SU-DHL-6 (cell line): ENCODE measurements at regions not wholly inside any gene's neighbourhood (a gene's known extent, or its start where the extent isn't known, plus 50 kb on each side); places are given as distances from the start of the nearest gene placed in this dataset.

Experiments used
- H2AFZ ChIP-seq: fragments of 200-600 bp; sonication (generic); 2 replicates; pipeline ENCODE4 v1.6.1; 2014; ENCODE audit warnings: low read depth, mild to moderate bottlenecking, moderate library complexity, mixed read lengths, antibody characterized with exemption, low read length; ENCODE audit not compliant: severe bottlenecking
- H3F3A ChIP-seq: fragments of 200-600 bp; shearing (Covaris generic); 2 replicates; pipeline ENCODE4 v1.6.0; 2016; ENCODE audit warnings: antibody characterized with exemption, mild to moderate bottlenecking; ENCODE audit not compliant: insufficient read depth
- H3K27ac ChIP-seq: fragments of 200-600 bp; sonication (generic); 2 replicates; pipeline ENCODE4 v1.5.1; 2016; ENCODE audit warnings: low read depth, mild to moderate bottlenecking, low read length, moderate library complexity, mixed read lengths
- H3K27me3 ChIP-seq: fragments of 200-600 bp; sonication (generic), shearing (Covaris generic); 2 replicates; pipeline ENCODE4 v1.6.0; 2014; ENCODE audit warnings: mild to moderate bottlenecking, low read length
- H3K36me3 ChIP-seq: fragments of 200-600 bp; sonication (generic); 2 replicates; pipeline ENCODE4 v1.6.1; 2014; ENCODE audit warnings: mild to moderate bottlenecking, low read length, mixed read lengths
- H3K4me2 ChIP-seq: fragments of 300-600, 200-600 bp; shearing (Covaris generic), sonication (generic); 2 replicates; pipeline ENCODE4 v1.6.0; 2014; ENCODE audit warnings: low read length, low read depth, mild to moderate bottlenecking; ENCODE audit not compliant: poor library complexity, severe bottlenecking
- H3K4me3 ChIP-seq: fragments of 200-600 bp; sonication (generic); 2 replicates; pipeline ENCODE4 v1.5.1; 2014; ENCODE audit warnings: antibody characterized with exemption, low read length, mild to moderate bottlenecking, mixed read lengths; ENCODE audit not compliant: insufficient read depth, poor library complexity, severe bottlenecking
- H3K79me2 ChIP-seq: fragments of 200-600 bp; sonication (generic); 2 replicates; pipeline ENCODE4 v1.6.1; 2014; ENCODE audit warnings: mild to moderate bottlenecking, low read length, moderate library complexity; ENCODE audit not compliant: insufficient read depth
- H3K9ac ChIP-seq: fragments of 200-600 bp; sonication (generic); 2 replicates; pipeline ENCODE4 v1.7.0; 2014; ENCODE audit warnings: mild to moderate bottlenecking, low read length
- H3K9me2 ChIP-seq: fragments of 200-600 bp; sonication (generic); replicated peaks from 2 replicates; pipeline ENCODE4 v1.6.1; 2014; ENCODE audit warnings: low read length; ENCODE audit not compliant: insufficient read depth
- H3K9me3 ChIP-seq: fragments of 200-600 bp; sonication (generic); 2 replicates; pipeline ENCODE4 v1.6.1; 2014; ENCODE audit warnings: low read length, mixed read lengths; ENCODE audit not compliant: insufficient read depth
- H4K20me1 ChIP-seq: fragments of 200-600 bp; sonication (generic); 2 replicates; pipeline ENCODE4 v1.6.1; 2014; ENCODE audit warnings: low read depth, mild to moderate bottlenecking, antibody characterized with exemption, low read length, moderate library complexity, mixed read lengths
- EZH2phosphoT487 ChIP-seq: fragments of 200-600 bp; sonication (generic), shearing (Covaris generic); conservative IDR thresholded peaks from 2 replicates; pipeline ENCODE4 v1.6.1; 2018; ENCODE audit warnings: mild to moderate bottlenecking, antibody characterized with exemption, low read length, moderate library complexity, mixed read lengths
- TF ChIP-seq, protein P1 (sequence below): fragments of 200-600 bp; sonication (generic); IDR thresholded peaks from one replicate; pipeline ENCODE4 v1.5.1; 2017; ENCODE audit warnings: antibody characterized with exemption, mild to moderate bottlenecking, low read length, moderate library complexity; ENCODE audit not compliant: insufficient read depth, poor library complexity, severe bottlenecking

DNA sequence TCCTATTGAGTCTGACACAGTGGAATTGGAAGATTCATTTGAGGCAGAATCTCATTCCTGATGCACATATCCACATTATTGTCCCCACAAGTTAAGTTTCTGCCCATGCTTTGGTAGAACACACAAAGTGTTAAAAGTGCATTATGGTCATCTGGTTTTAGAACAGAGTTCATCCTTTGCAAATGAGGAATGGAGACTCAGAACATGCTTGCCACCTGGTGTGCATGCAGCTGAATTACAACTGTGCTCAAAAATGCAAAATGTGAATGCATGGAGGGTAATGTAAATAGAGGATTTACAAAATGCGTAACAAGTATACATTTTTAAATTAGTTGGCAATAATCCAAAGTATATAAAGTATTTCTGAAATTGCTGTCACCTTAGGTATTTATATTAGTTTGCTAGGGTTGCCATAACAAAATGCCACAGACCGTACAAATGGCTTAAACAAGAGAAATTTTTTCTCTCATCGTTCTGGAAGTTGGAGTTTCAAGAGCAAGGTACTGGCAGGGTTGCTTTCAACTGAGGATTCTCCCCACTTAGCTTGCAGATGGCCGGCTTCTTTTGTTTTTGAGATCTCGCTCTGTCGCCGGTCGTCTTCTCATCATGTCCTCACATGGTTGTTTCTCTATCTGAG lies 671.1 kb downstream of the TAF11L14 start:
- H3K4me3 ChIP-seq, result no peak overlapping the region
- no peak overlapping the region for H2AFZ ChIP-seq
- H3K36me3 ChIP-seq, result no peaks in the 10 kb centered on the region
- no peaks in the 10 kb centered on the region for H3F3A ChIP-seq
- no peak overlapping the region for H3K9ac ChIP-seq
- no peaks in the 10 kb centered on the region for H3K79me2 ChIP-seq
- no peak overlapping the region for H3K27ac ChIP-seq
- H3K9me2 ChIP-seq, result no peaks in the 10 kb centered on the region
- no peaks in the 10 kb centered on the region for H3K9me3 ChIP-seq
- no peak overlapping the region for H3K4me2 ChIP-seq
- H3K27me3 ChIP-seq, result no peaks in the 10 kb centered on the region
- H4K20me1 ChIP-seq, result no peaks in the 10 kb centered on the region
- TF ChIP-seq, protein P1, sequence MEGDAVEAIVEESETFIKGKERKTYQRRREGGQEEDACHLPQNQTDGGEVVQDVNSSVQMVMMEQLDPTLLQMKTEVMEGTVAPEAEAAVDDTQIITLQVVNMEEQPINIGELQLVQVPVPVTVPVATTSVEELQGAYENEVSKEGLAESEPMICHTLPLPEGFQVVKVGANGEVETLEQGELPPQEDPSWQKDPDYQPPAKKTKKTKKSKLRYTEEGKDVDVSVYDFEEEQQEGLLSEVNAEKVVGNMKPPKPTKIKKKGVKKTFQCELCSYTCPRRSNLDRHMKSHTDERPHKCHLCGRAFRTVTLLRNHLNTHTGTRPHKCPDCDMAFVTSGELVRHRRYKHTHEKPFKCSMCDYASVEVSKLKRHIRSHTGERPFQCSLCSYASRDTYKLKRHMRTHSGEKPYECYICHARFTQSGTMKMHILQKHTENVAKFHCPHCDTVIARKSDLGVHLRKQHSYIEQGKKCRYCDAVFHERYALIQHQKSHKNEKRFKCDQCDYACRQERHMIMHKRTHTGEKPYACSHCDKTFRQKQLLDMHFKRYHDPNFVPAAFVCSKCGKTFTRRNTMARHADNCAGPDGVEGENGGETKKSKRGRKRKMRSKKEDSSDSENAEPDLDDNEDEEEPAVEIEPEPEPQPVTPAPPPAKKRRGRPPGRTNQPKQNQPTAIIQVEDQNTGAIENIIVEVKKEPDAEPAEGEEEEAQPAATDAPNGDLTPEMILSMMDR, result peak; percentile 82
- no peak for TF ChIP-seq EZH2phosphoT487

DNA sequence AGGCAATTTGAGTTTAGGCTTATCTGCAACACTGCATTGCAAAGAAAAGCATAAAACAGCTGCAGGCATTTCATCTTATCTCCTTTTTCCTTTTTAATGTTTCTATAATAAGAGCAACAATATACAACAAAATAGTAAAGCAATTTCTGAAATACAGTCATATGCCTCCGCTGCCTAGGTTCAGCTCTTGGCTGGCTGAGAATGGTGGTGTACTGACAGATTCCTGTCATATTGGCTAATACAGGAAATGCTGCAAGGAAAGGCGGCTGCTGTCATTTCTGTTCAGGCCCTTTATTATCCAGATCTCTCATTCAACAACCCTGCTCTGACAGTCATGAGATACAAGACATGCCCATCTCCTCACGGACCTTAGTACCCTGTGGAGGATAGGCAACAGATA lies 677.0 kb downstream of the TAF11L14 start:
- no peaks in the 10 kb centered on the region for H3F3A ChIP-seq
- no peaks in the 10 kb centered on the region for H3K79me2 ChIP-seq
- H3K4me3 ChIP-seq, result no peak overlapping the region
- TF ChIP-seq, protein P1, result no peak
- no peak for TF ChIP-seq EZH2phosphoT487
- no peaks in the 10 kb centered on the region for H3K9me2 ChIP-seq
- H3K27ac ChIP-seq, result no peak overlapping the region
- no peaks in the 10 kb centered on the region for H4K20me1 ChIP-seq
- H3K4me2 ChIP-seq, result no peak overlapping the region
- no peak overlapping the region for H2AFZ ChIP-seq
- no peaks in the 10 kb centered on the region for H3K36me3 ChIP-seq
- no peaks in the 10 kb centered on the region for H3K9me3 ChIP-seq
- no peaks in the 10 kb centered on the region for H3K27me3 ChIP-seq
- no peak overlapping the region for H3K9ac ChIP-seq

DNA sequence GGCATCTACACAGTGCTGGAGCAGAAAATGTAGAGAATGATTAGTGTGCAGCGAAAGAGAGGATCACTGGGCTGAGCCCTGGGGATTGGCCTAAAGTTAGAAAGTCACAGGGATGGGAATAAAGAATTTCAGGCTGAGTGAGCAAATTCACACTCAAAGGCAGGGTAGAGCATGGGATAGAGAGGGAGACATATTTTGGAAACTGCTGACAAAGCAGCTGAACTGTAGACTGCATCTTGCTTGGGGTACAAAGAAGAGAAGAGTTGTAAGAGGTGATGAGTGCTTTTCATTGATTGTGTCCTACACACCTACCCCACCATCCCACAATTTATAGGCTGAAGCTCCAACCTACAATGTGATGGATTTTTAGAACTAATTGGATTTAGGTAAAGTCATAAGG lies 677.8 kb downstream of the TAF11L14 start:
- Histone ChIP-seq H3K27me3 (no peaks in the 10 kb centered on the region), H3K79me2 (no peaks in the 10 kb centered on the region), H2AFZ (no peak overlapping the region), H3K36me3 (no peaks in the 10 kb centered on the region), H3K9me2 (no peaks in the 10 kb centered on the region), H4K20me1 (no peaks in the 10 kb centered on the region), H3K9ac (no peak overlapping the region), H3K9me3 (no peaks in the 10 kb centered on the region), H3K27ac (no peak overlapping the region), H3K4me2 (no peak overlapping the region), H3F3A (no peaks in the 10 kb centered on the region), H3K4me3 (no peak overlapping the region)
- TF ChIP-seq, protein P1, result no peak
- no peak for TF ChIP-seq EZH2phosphoT487
